GM12872 (cell line): ENCODE measurements at regions not wholly inside any gene's neighbourhood (a gene's known extent, or its start where the extent isn't known, plus 50 kb on each side); places are given as distances from the start of the nearest gene placed in this dataset.
A peak's percentile ranks its signal among the peaks of the same experiment; 100 is the strongest.

Source experiments
- CTCF ChIP-seq: IDR thresholded peaks from 3 replicates; pipeline ENCODE4 v1.5.1; 2011; ENCODE audit warnings: low read depth, mild to moderate bottlenecking, low read length, moderate library complexity; ENCODE audit not compliant: insufficient read depth

- TF ChIP-seq CTCF = no peak
Observed at GRCh38 chr4:53711926-53712325, 120.6 kb upstream of the LNX1 start.

GRCh38 chr4:53709693-53710092 lies 118.4 kb upstream of the LNX1 start:
- TF ChIP-seq CTCF = 0 out of 3 replicates have a peak, but pooled peaks have one; percentile 2

- TF ChIP-seq CTCF = no peak
Observed at GRCh38 chr4:53707491-53707890, 116.2 kb upstream of the LNX1 start.

GRCh38 chr4:53706422-53707032 lies 115.2 kb upstream of the LNX1 start:
- peak; percentile 74 for TF ChIP-seq CTCF

GRCh38 chr4:53705972-53706371 lies 114.7 kb upstream of the LNX1 start:
- TF ChIP-seq CTCF = no peak

- TF ChIP-seq CTCF = no peak
Observed at GRCh38 chr4:53705151-53705764, 114.0 kb upstream of the LNX1 start.

- TF ChIP-seq CTCF = no peak
Observed at GRCh38 chr4:53704329-53704728, 113.0 kb upstream of the LNX1 start.

- no peak for TF ChIP-seq CTCF
Observed at GRCh38 chr4:53703267-53703655, 112.0 kb upstream of the LNX1 start.
